NCI-H2107 treated with DMSO at 0.1 percent for 48 hours (cell line): ENCODE measurements at regions not wholly inside any gene's neighbourhood (a gene's known extent, or its start where the extent isn't known, plus 50 kb on each side); places are given as distances from the start of the nearest gene placed in this dataset.

Experiments used
- DNase-seq: peaks from one replicate; lab custom pipeline; 2025; ENCODE audit not compliant: unreplicated experiment; lab: John Stamatoyannopoulos, UW

- DNase-seq: no peak
Measured at GRCh38 chr13:59497621-59498247, 666.0 kb downstream of the DIAPH3 start.

- DNase-seq: no peak
Measured at GRCh38 chr13:59501004-59501403, 662.7 kb downstream of the DIAPH3 start.

GRCh38 chr13:59504407-59504806 is 659.3 kb downstream of the DIAPH3 start:
- DNase-seq: no peak

- no peak for DNase-seq
Measured at GRCh38 chr13:59510386-59510785, 653.3 kb downstream of the DIAPH3 start.

- no peak for DNase-seq
Measured at GRCh38 chr13:59513686-59514085, 650.0 kb downstream of the DIAPH3 start.

- DNase-seq: no peak
Measured at GRCh38 chr13:59514316-59514715, 649.4 kb downstream of the DIAPH3 start.

- DNase-seq: no peak
Measured at GRCh38 chr13:59519819-59520218, 643.9 kb downstream of the DIAPH3 start.

- no peak for DNase-seq
Measured at GRCh38 chr13:59521549-59521948, 642.2 kb downstream of the DIAPH3 start.

- DNase-seq: no peak
Measured at GRCh38 chr13:59522652-59523051, 641.1 kb downstream of the DIAPH3 start.

GRCh38 chr13:59527500-59527899 is 636.2 kb downstream of the DIAPH3 start:
- no peak for DNase-seq

- no peak for DNase-seq
Measured at GRCh38 chr13:59531571-59532091, 632.1 kb downstream of the DIAPH3 start.

GRCh38 chr13:59532405-59532804 is 631.3 kb downstream of the DIAPH3 start:
- no peak for DNase-seq

GRCh38 chr13:59533561-59534555 is 629.9 kb downstream of the DIAPH3 start:
- DNase-seq: no peak

- DNase-seq: no peak
Measured at GRCh38 chr13:59534806-59535205, 628.9 kb downstream of the DIAPH3 start.

- DNase-seq: no peak
Measured at GRCh38 chr13:59537500-59537899, 626.2 kb downstream of the DIAPH3 start.

GRCh38 chr13:59538512-59538911 is 625.2 kb downstream of the DIAPH3 start:
- DNase-seq: no peak

GRCh38 chr13:59542303-59542702 is 621.4 kb downstream of the DIAPH3 start:
- peak; percentile 22 for DNase-seq

GRCh38 chr13:59543418-59543817 is 620.3 kb downstream of the DIAPH3 start:
- no peak for DNase-seq

- no peak for DNase-seq
Measured at GRCh38 chr13:59545007-59545406, 618.7 kb downstream of the DIAPH3 start.

GRCh38 chr13:59546178-59546577 is 617.5 kb downstream of the DIAPH3 start:
- no peak for DNase-seq

GRCh38 chr13:59547950-59548349 is 615.8 kb downstream of the DIAPH3 start:
- DNase-seq: no peak

GRCh38 chr13:59562924-59563323 is 600.8 kb downstream of the DIAPH3 start:
- no peak for DNase-seq
